ENCODE measurements at regions not wholly inside any gene's neighbourhood (a gene's known extent, or its start where the extent isn't known, plus 50 kb on each side); places are given as distances from the start of the nearest gene placed in this dataset.

DNA sequence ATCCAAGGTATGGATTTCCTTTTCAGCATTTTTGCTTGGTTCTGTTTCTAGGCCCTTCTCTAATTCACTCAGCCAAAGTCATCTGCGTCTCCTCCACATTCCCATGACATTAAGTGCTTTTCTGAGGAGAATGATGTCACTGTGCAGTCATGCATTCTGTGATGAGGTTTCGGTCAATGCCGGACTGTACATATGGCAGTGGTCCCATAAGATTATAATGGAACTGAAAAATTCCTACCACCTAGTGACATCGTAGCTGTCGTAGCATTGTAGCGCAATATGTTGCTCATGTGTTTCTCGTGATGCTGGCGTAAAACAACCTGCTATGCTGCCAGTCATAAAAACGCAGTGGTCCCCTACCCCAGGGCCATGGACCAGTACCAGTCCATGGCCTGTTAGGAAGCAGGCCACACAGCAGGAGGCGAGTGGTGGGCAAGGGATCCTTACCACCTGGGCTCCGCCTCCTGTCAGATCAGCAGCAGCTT is 63.4 kb upstream of the TNFRSF19 start:
- TF ChIP-seq CTCF (conservative IDR thresholded peaks at IDR 0.05; ENCODE audit: low read depth, low read length), result no peak
- peak; percentile 74 for DNase-seq (ENCODE audit: low read depth)

DNA sequence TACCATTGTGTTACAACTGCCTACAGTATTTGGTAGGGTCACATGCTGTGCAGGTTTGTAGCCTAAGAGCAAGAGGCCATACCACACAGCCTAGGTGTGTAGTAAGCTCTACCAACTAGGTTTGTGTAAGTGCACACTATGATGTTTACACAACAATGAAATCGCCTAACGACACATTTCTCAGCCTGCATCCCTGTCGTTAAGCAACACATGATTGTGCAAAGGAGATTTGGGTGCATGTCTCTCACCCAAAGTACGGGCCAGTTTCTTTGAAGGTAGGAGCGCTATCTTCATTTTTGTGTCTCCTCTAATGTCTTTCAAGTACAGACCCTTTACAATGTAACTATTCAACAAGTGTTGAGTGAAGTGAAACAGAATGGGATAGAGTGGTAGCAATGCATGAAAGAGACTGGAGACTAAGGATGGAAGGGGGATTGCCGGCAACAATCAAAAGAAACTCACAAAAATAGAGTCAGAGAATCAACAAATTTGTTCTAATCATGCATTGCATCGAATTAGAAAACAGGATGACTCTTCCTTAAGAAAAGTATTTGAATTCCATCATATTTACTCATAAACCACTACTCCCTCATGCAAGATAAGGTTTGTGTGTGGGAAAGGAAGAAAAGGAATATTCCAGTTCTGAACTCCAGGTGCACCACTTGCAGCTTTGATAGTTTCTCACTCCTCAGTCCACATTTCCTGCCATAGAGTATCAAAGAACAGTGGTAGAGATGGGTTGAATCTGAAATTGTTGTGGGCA is 60.2 kb upstream of the TNFRSF19 start:
- no peak for TF ChIP-seq CTCF (conservative IDR thresholded peaks at IDR 0.05; ENCODE audit: low read depth, low read length)
- no peak overlapping the region for H3K4me3 ChIP-seq (ENCODE audit: low read depth, low read length)
- peak; percentile 38 for DNase-seq (ENCODE audit: low read depth)

More for the DNA sequence above, 63.4 kb upstream of the TNFRSF19 start:
- H3K4me3 ChIP-seq (ENCODE audit: low read depth, low read length), result no peak overlapping the region

DNA sequence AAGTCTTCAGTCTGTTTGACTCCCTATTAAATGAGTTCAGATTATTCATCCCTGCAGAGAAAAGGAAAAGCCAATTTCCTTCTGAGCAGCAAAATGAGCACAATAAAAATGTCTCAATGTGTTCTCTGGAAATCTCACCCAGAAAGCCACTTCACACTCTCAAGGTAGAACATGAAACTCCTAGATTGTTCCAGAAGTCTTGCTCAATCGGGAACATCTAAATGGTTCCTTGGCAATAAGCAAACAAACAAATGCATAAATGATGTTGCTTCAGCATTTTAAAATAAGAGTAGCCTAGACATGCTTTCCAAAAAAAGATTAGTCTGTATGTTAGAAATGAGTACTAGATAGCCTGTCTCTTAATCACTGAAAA is 59.7 kb upstream of the TNFRSF19 start:
- no peak overlapping the region for H3K4me3 ChIP-seq (ENCODE audit: low read depth, low read length)
- DNase-seq (ENCODE audit: low read depth), result peak; percentile 16
- no peak for TF ChIP-seq CTCF (conservative IDR thresholded peaks at IDR 0.05; ENCODE audit: low read depth, low read length)

GRCh38 chr13:23510979-23511735 is 59.1 kb upstream of the TNFRSF19 start:
- H3K4me3 ChIP-seq (ENCODE audit: low read depth, low read length), result no peak overlapping the region
- peak; percentile 25 for DNase-seq (ENCODE audit: low read depth)
- peak; percentile 55 for TF ChIP-seq CTCF (conservative IDR thresholded peaks at IDR 0.05; ENCODE audit: low read depth, low read length)

DNA sequence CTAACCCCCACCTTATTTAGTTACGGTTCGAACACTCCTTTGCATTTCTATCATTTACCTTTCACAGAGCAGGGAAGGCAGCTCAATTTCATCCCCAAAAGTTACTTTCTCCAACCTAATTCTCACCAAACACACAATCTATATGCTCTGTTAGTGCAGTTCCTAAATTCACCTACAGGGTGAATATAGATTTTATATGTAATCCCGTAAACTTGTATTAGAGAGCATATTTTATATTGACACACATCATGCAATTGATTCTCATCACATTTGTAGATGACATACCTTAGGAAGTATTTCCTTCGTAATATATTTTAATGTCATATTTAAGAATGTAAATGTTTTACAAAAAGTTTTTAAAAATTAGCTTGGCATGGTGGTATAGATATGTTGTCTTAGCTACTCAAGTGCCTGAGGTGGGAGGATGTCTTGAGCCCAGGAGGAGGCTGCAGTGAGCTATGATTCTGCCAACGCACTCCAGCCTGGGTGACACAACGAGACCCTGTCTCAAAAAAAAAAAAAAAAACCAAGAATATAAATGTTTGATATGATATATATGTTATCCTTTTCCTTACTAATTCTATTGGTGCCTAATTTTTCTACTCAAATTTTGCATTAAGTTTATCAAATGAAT is 57.3 kb upstream of the TNFRSF19 start:
- DNase-seq (ENCODE audit: low read depth), result no peak
- H3K4me3 ChIP-seq (ENCODE audit: low read depth, low read length), result no peak overlapping the region
- peak; percentile 6 for TF ChIP-seq CTCF (conservative IDR thresholded peaks at IDR 0.05; ENCODE audit: low read depth, low read length)

DNA sequence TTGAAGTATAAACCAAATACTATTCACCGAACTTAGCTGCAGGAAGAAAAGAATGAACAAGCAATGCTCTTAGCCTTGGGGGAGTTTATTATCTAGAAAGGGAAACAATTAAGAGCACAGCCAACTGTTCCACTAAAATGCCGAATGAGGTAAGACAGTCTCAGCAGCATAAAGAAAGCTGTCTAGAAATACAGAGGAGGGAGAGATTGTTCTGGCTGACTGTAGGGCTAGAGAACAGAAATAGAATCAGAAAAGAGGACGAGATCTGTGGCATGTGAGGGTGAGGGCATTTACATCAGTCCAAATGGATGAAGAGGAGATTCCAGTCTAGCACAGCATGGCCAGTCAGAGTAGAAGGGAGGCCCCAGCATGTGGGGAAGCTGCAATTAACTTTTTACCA is 56.8 kb upstream of the TNFRSF19 start:
- DNase-seq (ENCODE audit: low read depth), result no peak
- no peak overlapping the region for H3K4me3 ChIP-seq (ENCODE audit: low read depth, low read length)
- no peak for TF ChIP-seq CTCF (conservative IDR thresholded peaks at IDR 0.05; ENCODE audit: low read depth, low read length)
